CD4-positive, alpha-beta T cell treated with Interleukin-17A for 4 hours (primary cell): ENCODE measurements at regions not wholly inside any gene's neighbourhood (a gene's known extent, or its start where the extent isn't known, plus 50 kb on each side); places are given as distances from the start of the nearest gene placed in this dataset.
"Not testable (repeated sequence)": the region's sequence is repeated elsewhere in the genome, so short reads cannot be mapped to it uniquely, and the experiment has no call there.

Experiments used
- DNase-seq: peaks from one replicate; pipeline ENCODE4 v3.0.0-alpha.2; 2020; ENCODE audit warnings: mixed read lengths

DNA sequence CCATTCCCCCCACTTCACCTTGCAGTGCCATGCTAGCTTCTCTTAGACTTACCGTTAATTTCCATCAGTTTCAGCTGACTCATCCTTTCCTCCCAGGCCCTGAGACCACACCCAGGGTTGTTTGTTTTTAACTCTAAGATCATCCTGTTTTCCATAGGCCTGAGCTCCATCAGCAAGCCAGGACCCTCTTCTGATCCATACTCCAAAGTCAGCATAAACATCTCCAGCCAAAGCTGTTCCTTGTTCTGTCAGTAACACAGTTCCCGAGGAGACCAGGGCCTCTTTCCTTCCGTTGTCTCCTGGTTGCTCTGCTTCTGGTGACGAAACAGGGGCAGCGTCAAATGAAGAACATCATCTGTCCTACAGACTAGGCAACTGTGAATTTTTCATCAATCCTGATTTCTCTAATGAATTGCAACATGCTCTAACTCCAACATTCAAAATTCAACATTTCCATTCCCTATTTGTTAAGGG lies 83.8 kb upstream of the HNF1B start:
- no peak for DNase-seq

GRCh38 chr17:37827905-37828650 lies 83.2 kb upstream of the HNF1B start:
- DNase-seq, result no peak

DNA sequence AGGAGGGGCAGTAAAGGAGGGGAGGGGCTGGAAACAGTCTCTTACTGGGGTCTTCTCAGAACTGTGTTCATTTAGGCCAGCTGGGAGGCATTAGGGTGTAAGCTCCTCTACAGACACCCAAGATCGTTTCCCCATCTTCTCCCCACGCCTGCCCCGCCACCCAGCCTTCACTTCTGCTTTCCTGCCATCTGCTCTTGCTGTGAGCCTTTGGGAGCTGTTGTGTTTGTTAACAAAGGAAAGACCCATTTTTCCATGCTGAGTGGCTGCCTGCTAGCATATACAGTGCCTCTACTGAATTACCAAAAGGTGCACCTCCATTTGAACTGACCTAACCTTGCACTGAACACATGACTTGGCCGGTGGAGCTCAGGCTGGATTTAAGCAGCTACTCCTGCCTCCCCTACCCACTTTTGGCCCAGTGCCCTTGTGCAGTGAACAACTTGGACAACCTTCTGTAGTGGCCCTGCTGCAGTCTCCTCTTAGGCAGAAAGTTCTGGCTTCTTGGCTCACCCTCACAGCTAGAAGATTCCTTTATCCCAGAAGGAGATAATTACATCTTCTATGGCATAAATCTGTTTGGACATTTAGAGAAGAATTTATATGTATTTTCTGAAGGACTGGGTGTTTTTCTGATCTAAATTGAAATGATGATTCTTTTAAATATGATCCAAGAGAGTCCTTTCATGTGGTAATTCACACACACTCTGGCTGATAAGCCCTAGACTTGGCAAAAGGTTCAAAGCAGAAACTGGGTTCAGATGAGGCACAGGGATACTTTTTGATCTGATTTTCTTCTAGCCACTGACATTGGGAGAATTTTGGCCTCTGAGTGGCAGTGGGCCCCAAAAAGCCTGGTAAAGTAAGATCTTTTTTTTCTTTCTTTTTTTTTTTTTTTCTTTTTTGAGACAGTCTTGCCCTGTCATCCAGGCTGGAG lies 81.9 kb upstream of the HNF1B start:
- DNase-seq, result no peak

- DNase-seq, result no peak
These were observed 81.0 kb upstream of the HNF1B start for GRCh38 chr17:37825851-37826250.

GRCh38 chr17:37824534-37825485 lies 80.0 kb upstream of the HNF1B start:
- DNase-seq, result no peak

DNA sequence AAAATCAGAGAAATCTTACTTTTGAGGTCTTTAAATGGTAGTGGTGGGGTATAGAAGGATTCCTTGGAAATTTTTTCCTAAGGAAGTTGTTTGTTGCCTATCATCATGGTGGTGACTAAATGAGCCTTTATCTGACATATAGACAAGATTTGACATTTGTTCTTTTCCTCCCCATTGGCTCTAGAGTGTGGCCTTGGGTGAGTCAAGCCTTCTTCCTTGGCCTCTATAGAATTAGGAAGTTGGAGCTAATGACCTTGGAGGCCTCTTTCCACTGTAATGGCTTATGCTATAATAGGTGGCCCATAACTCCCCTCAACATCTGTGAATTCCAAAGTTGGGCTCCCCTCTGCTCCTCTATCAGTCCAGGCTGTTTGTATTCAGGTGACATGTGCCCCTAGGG lies 79.1 kb upstream of the HNF1B start:
- DNase-seq, result no peak

- no peak for DNase-seq
These were observed 76.3 kb upstream of the HNF1B start for GRCh38 chr17:37820995-37821713.

GRCh38 chr17:37820313-37820994 lies 75.6 kb upstream of the HNF1B start:
- no peak for DNase-seq

- no peak for DNase-seq
These were observed 73.8 kb upstream of the HNF1B start for GRCh38 chr17:37818689-37819088.

GRCh38 chr17:37816950-37817349 lies 72.1 kb upstream of the HNF1B start:
- DNase-seq, result no peak

GRCh38 chr17:37815536-37815935 lies 70.7 kb upstream of the HNF1B start:
- no peak for DNase-seq

DNA sequence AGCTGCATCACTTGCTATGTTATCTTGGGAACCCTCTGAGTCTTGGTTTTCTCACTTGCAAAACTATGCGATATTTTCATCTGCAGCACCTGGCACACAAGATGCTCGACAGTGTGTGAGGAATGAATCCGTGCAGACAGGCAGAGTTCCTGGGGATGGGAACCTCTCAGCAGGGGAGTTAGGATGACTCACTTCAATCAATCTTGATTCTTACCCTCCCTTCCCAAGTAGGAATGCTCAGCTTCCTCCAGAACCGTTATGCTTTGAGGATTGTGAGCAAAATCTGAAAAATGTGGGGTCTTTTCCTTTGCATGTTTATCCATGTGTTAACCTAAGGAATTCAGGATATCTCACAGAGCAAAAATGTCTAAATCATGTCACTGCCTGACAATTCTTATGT lies 68.9 kb upstream of the HNF1B start:
- DNase-seq, result no peak

GRCh38 chr17:37808846-37809245 lies 64.0 kb upstream of the HNF1B start:
- not testable (repeated sequence) for DNase-seq

GRCh38 chr17:37802712-37803416 lies 58.0 kb upstream of the HNF1B start:
- DNase-seq, result no peak

DNA sequence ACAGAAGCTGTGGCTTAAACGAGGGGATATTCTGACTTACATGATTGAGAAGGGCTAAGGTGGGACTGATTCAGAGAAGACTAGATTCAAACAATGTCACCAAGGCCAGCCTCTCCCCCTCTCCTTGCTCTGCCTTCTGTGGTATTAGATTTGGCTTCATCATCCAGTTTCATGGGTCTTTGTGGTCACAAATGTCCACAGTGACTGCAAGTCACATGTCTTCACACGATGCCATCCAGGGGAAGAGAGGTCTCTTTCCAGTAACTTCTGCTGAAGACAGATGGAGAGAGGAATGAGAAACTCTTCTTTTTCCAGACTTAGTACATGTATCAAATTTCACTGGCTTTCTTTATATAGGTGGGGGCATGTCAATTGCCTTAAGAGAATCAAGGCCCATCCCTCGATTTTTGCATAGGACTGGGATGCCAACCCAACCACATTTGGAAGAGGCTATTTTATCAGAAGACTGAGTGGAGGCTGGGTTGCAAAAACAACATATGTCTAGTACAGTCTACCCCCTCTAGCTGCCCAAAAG lies 57.3 kb upstream of the HNF1B start:
- DNase-seq, result no peak

GRCh38 chr17:37801171-37801570 lies 56.3 kb upstream of the HNF1B start:
- no peak for DNase-seq

DNA sequence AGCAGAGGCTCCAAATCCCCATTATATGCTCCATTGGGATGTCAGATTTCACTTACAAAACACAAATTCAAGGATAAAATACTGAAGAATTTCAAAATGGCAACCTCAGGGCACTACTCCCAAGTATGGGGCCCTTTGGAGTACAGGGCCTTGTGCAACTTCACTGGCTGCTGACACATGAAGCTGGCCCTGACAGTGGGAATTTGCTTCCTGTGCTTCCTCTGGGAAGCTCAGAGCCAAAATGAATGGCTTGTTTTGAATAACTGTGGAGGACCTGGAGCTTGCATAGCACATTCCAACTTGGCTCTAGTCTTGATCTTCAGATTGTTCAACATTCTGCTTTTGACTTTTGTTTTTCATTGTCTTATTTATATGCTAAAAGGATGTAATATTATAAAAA lies 52.3 kb upstream of the HNF1B start:
- DNase-seq, result no peak

- no peak for DNase-seq
These were observed 51.2 kb upstream of the HNF1B start for GRCh38 chr17:37796076-37796475.
